Limb (tissue), 2 donors: ENCODE measurements at regions not wholly inside any gene's neighbourhood (a gene's known extent, or its start where the extent isn't known, plus 50 kb on each side); places are given as distances from the start of the nearest gene placed in this dataset.
"Not testable (repeated sequence)": the region's sequence is repeated elsewhere in the genome, so short reads cannot be mapped to it uniquely, and the experiment has no call there.

Experiments
- DNase-seq, 2 donors: peaks; one replicate each; pipeline ENCODE4 v3.0.0-alpha.2; 2016; ENCODE audit errors: extremely low spot score in 2 of 2

- not testable (repeated sequence) for DNase-seq
Measured at GRCh38 chr11:23934671-23935270, 562.1 kb upstream of the LUZP2 start.

GRCh38 chr11:23942117-23942815 is 554.6 kb upstream of the LUZP2 start:
- not testable (repeated sequence) for DNase-seq

GRCh38 chr11:23944923-23945322 is 551.9 kb upstream of the LUZP2 start:
- peak in 1 of 2 donors; percentile 36 for DNase-seq

- DNase-seq: no peak
Measured at GRCh38 chr11:23947883-23948282, 549.0 kb upstream of the LUZP2 start.

GRCh38 chr11:23948851-23949250 is 548.0 kb upstream of the LUZP2 start:
- DNase-seq: no peak

- no peak for DNase-seq
Measured at GRCh38 chr11:23953951-23954710, 542.7 kb upstream of the LUZP2 start.

GRCh38 chr11:23954730-23955129 is 542.1 kb upstream of the LUZP2 start:
- no peak for DNase-seq

GRCh38 chr11:23956586-23956985 is 540.3 kb upstream of the LUZP2 start:
- DNase-seq: no peak

GRCh38 chr11:23957314-23957713 is 539.5 kb upstream of the LUZP2 start:
- no peak for DNase-seq

- DNase-seq: no peak
Measured at GRCh38 chr11:23959462-23959861, 537.4 kb upstream of the LUZP2 start.

GRCh38 chr11:23961503-23962338 is 535.1 kb upstream of the LUZP2 start:
- DNase-seq: no peak

GRCh38 chr11:23973244-23973643 is 523.6 kb upstream of the LUZP2 start:
- no peak for DNase-seq

- DNase-seq: no peak
Measured at GRCh38 chr11:23974051-23974450, 522.8 kb upstream of the LUZP2 start.

GRCh38 chr11:23974601-23975000 is 522.3 kb upstream of the LUZP2 start:
- no peak for DNase-seq

- DNase-seq: no peak
Measured at GRCh38 chr11:23976426-23976825, 520.4 kb upstream of the LUZP2 start.

- no peak for DNase-seq
Measured at GRCh38 chr11:23976841-23977271, 520.0 kb upstream of the LUZP2 start.

GRCh38 chr11:23988381-23989006 is 508.4 kb upstream of the LUZP2 start:
- DNase-seq: no peak

GRCh38 chr11:23990346-23991164 is 506.3 kb upstream of the LUZP2 start:
- no peak for DNase-seq

- DNase-seq: peak in 1 of 2 donors; percentile 59
Measured at GRCh38 chr11:23991165-23991539, 505.7 kb upstream of the LUZP2 start.

GRCh38 chr11:23995891-23996290 is 501.0 kb upstream of the LUZP2 start:
- DNase-seq: no peak
